ENCODE measurements at regions not wholly inside any gene's neighbourhood (a gene's known extent, or its start where the extent isn't known, plus 50 kb on each side); places are given as distances from the start of the nearest gene placed in this dataset.
"Not testable (repeated sequence)": the region's sequence is repeated elsewhere in the genome, so short reads cannot be mapped to it uniquely, and the experiment has no call there.

- H3K4me3 ChIP-seq; H3K27me3 ChIP-seq; H3K4me1 ChIP-seq; H3K36me3 ChIP-seq; intact Hi-C loops (cut with DNase I); DNase-seq (ENCODE audit: extremely low spot score in 2 of 2); H3K27ac ChIP-seq; H3K9me3 ChIP-seq: not testable (repeated sequence)
Measured at GRCh38 chr3:144023543-144023942, 51.9 kb downstream of the DIPK2A start.

DNA sequence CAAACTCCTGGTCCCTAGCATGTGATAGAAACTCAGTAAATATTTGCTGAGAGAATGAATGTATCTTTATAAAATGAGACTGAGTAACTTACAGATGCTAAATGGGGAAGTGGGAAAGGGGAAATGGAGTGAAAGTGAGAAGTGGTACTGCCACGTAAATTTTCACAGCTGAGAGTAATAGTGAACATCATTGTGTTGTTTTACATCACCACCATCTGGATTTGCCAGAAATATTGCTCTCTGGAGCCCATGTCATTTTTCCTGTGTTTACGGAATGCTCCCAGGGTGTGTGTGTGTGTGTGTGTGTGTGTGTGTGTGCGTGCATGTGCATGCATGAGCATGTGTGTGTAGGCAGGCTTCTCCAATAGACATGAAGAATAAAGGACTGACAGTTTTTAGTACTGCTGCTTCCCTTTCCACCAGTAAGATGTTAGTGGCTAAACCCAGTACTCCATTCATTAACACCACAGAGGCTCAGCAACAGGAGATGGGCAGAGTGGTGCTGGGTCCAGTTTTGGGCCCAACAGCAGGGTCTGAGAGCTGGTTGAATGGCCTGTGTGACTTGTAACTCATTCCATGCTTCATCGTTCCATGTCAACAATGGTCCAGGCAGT is 57.3 kb downstream of the DIPK2A start:
- Histone ChIP-seq H3K9me3 (no peaks in the 10 kb centered on the region), H3K36me3 (no peaks in the 10 kb centered on the region), H3K4me1 (no peaks in the 10 kb centered on the region), H3K4me3 (no peak overlapping the region), H3K27ac (no peak overlapping the region), H3K27me3 (no peaks in the 10 kb centered on the region)
- intact Hi-C loops (cut with DNase I) = no loop called here
- no peak for DNase-seq (ENCODE audit: extremely low spot score in 2 of 2)
- TF ChIP-seq POLR2A (IDR thresholded peaks at IDR 0.05) = no peak

DNA sequence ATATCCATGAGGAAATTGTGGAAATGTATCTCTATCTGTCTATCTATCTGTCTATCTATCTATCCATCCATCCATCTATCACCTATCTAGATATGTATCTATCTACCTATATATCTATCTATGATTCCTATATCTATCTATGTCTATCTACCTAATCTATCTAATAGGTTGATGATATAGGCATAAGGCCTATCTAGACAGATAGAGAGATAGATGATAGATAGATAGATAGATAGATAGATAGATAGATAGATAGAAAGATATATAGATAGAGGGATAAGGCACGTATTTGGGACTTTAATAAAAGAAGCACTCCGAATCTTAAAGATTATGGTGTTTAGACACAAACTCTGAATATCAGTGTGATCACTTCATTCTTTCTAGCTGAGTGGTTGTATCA is 58.1 kb downstream of the DIPK2A start:
- no peaks in the 10 kb centered on the region for H3K27me3 ChIP-seq
- no peaks in the 10 kb centered on the region for H3K36me3 ChIP-seq
- intact Hi-C loops (cut with DNase I) = no loop called here
- H3K4me1 ChIP-seq = no peaks in the 10 kb centered on the region
- DNase-seq (ENCODE audit: extremely low spot score in 2 of 2) = no peak
- no peak overlapping the region for H3K4me3 ChIP-seq
- TF ChIP-seq, protein P1, sequence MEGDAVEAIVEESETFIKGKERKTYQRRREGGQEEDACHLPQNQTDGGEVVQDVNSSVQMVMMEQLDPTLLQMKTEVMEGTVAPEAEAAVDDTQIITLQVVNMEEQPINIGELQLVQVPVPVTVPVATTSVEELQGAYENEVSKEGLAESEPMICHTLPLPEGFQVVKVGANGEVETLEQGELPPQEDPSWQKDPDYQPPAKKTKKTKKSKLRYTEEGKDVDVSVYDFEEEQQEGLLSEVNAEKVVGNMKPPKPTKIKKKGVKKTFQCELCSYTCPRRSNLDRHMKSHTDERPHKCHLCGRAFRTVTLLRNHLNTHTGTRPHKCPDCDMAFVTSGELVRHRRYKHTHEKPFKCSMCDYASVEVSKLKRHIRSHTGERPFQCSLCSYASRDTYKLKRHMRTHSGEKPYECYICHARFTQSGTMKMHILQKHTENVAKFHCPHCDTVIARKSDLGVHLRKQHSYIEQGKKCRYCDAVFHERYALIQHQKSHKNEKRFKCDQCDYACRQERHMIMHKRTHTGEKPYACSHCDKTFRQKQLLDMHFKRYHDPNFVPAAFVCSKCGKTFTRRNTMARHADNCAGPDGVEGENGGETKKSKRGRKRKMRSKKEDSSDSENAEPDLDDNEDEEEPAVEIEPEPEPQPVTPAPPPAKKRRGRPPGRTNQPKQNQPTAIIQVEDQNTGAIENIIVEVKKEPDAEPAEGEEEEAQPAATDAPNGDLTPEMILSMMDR (IDR thresholded peaks at IDR 0.05) = no peak
- TF ChIP-seq POLR2AphosphoS5 (IDR thresholded peaks at IDR 0.05; ENCODE audit: insufficient read depth in 1 of 2, low read depth in 1 of 2) (no peak), POLR2A (IDR thresholded peaks at IDR 0.05) (no peak)
- no peak overlapping the region for H3K27ac ChIP-seq
- no peaks in the 10 kb centered on the region for H3K9me3 ChIP-seq

- intact Hi-C loops (cut with DNase I) = no loop called here
- no peak overlapping the region for H3K27ac ChIP-seq
- H3K4me1 ChIP-seq = no peaks in the 10 kb centered on the region
- H3K9me3 ChIP-seq = no peaks in the 10 kb centered on the region
- H3K27me3 ChIP-seq = no peaks in the 10 kb centered on the region
- TF ChIP-seq, protein P1 (IDR thresholded peaks at IDR 0.05) = no peak
- TF ChIP-seq POLR2A (IDR thresholded peaks at IDR 0.05) (no peak), POLR2AphosphoS5 (IDR thresholded peaks at IDR 0.05; ENCODE audit: insufficient read depth in 1 of 2, low read depth in 1 of 2) (no peak)
- no peak overlapping the region for H3K4me3 ChIP-seq
- no peak for DNase-seq (ENCODE audit: extremely low spot score in 2 of 2)
- H3K36me3 ChIP-seq = no peaks in the 10 kb centered on the region
Measured at GRCh38 chr3:144031938-144032337, 60.3 kb downstream of the DIPK2A start.

- H3K4me3 ChIP-seq = no peak overlapping the region
- H3K4me1 ChIP-seq = no peaks in the 10 kb centered on the region
- no peak overlapping the region for H3K27ac ChIP-seq
- no peaks in the 10 kb centered on the region for H3K36me3 ChIP-seq
- TF ChIP-seq, protein P1 (IDR thresholded peaks at IDR 0.05) = no peak
- TF ChIP-seq POLR2A (IDR thresholded peaks at IDR 0.05) (no peak), POLR2AphosphoS5 (IDR thresholded peaks at IDR 0.05; ENCODE audit: insufficient read depth in 1 of 2, low read depth in 1 of 2) (no peak)
- H3K27me3 ChIP-seq = no peaks in the 10 kb centered on the region
- no peak for DNase-seq (ENCODE audit: extremely low spot score in 2 of 2)
- intact Hi-C loops (cut with DNase I) = no loop called here
- H3K9me3 ChIP-seq = no peaks in the 10 kb centered on the region
Measured at GRCh38 chr3:144032531-144033239, 61.1 kb downstream of the DIPK2A start.

- DNase-seq (ENCODE audit: extremely low spot score in 2 of 2) = no peak
- H3K9me3 ChIP-seq = no peaks in the 10 kb centered on the region
- no peaks in the 10 kb centered on the region for H3K27me3 ChIP-seq
- no peak overlapping the region for H3K4me3 ChIP-seq
- H3K27ac ChIP-seq = no peak overlapping the region
- no peaks in the 10 kb centered on the region for H3K36me3 ChIP-seq
- intact Hi-C loops (cut with DNase I) = no loop called here
- no peak for TF ChIP-seq POLR2AphosphoS5 (IDR thresholded peaks at IDR 0.05; ENCODE audit: insufficient read depth in 1 of 2, low read depth in 1 of 2)
- no peak for TF ChIP-seq POLR2A (IDR thresholded peaks at IDR 0.05)
- TF ChIP-seq, protein P1 (IDR thresholded peaks at IDR 0.05) = no peak
- H3K4me1 ChIP-seq = no peaks in the 10 kb centered on the region
Measured at GRCh38 chr3:144033240-144033589, 61.6 kb downstream of the DIPK2A start.
